ENCODE measurements at regions not wholly inside any gene's neighbourhood (a gene's known extent, or its start where the extent isn't known, plus 50 kb on each side); places are given as distances from the start of the nearest gene placed in this dataset.

DNA sequence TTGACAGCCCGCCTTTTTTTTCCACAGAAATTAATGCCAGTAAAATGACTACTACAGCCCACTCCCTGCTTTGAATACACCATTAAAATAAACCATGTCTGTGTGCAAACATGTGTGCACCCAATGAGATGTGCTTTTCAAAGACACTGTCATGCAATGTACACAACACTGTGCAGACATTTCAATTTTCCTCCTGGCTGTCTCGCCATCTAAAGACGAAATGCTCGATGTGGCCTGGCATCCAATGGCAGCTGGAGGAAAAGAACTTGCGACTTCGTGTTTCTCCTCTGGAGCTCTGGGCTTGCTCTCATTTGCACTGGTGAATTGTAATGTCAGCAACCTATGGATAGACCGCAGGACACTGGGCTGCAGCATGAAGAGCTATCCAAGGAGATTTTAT, 147.0 kb upstream of the NAV2 start:
- CTCF ChIA-PET: interaction anchor here (1.1 to 4.0 kb wide), 2 partner anchors 177 to 337 kb away, joined by 4 to 37 read pairs; no protein-coding TSS in a partner anchor
- H3K36me3 Mint-ChIP-seq (ENCODE audit: low read depth): no peaks in the 10 kb centered on the region
- H3K27ac Mint-ChIP-seq: no peak overlapping the region
- H3K4me3 Mint-ChIP-seq: no peak overlapping the region
- DNase-seq (no peak), ATAC-seq (no peak)
- no peaks in the 10 kb centered on the region for H3K4me1 Mint-ChIP-seq (ENCODE audit: low read depth)
- POLR2A ChIA-PET: no interaction called here
- H3K27me3 Mint-ChIP-seq (ENCODE audit: low read depth): peaks cover 6% of the 10 kb centered on the region
- no peaks in the 10 kb centered on the region for H3K9me3 Mint-ChIP-seq (ENCODE audit: insufficient read depth)

DNA sequence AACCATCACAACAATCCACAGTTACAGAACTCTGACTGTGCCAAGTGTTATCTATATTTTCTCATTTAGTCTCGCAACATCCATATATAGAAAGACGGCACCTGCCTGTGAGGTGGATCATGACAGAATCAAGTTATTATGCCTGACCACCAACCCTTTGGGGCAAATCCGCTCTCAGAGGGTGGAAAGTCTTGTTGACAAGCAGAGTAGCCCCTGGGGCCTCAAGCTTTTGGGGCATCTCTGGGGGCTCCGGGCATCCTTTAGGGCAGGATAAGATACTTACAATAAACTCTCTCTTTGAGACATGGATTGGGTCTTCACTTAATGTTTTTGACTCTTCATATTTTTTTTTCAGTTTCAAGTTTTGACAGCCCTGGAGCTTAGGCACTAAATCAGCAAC, 150.5 kb upstream of the NAV2 start:
- ATAC-seq (no peak), DNase-seq (no peak)
- H3K27me3 Mint-ChIP-seq (ENCODE audit: low read depth): peaks cover 3% of the 10 kb centered on the region
- ChIA-PET POLR2A (no interaction called here), CTCF (interaction anchor here (0.6 to 4.0 kb wide), 4 partner anchors 110 to 492 kb away, joined by 3 to 37 read pairs (median 6); no protein-coding TSS in a partner anchor)
- H3K27ac Mint-ChIP-seq: no peak overlapping the region
- H3K4me1 Mint-ChIP-seq (ENCODE audit: low read depth): no peaks in the 10 kb centered on the region
- H3K36me3 Mint-ChIP-seq (ENCODE audit: low read depth): no peaks in the 10 kb centered on the region
- H3K9me3 Mint-ChIP-seq (ENCODE audit: insufficient read depth): no peaks in the 10 kb centered on the region
- H3K4me3 Mint-ChIP-seq: no peak overlapping the region

DNA sequence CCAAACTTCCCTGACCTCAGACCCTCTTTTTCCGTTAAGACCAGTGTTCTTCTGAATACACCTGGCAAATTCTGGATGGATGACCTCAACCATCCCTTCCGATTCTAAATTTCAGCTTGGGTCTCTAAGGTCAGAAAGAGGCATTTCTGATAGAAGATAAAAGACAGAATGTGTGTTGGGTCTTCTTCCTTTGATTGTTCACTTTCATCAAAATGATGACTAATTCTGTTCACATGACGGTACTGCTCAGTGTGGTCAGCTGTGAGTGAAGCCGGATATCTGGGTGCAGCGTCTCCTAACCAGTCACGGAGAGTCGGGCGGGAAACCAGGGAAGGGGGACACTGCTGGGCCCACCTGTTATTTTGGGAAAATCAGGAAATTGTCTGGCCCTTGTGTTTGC, 151.6 kb upstream of the NAV2 start:
- Mint-ChIP-seq H3K27me3 (ENCODE audit: low read depth) (peaks cover 5% of the 10 kb centered on the region), H3K4me1 (ENCODE audit: low read depth) (no peaks in the 10 kb centered on the region), H3K4me3 (no peak overlapping the region)

DNA sequence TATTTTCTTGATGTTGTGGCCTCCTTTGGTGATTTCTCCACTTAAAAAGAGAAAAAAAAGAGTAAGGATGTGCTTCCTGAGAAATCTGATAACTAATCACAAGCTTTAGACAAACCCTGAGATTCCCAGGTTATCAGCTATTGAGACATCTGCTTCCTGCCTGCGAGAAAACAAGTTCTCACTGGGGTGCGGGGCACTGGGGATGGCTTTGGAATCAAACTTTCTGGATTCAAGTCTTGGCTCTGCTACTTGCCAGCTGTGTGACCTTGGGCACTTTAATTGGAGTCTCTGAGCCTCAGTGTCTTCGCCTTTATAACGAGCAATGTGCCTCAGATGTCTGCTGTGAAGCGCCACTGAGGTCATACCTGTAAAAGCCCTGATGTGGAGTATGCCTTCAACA, 152.5 kb upstream of the NAV2 start:
- H3K27me3 Mint-ChIP-seq (ENCODE audit: low read depth): peaks cover 6% of the 10 kb centered on the region
- CTCF ChIA-PET: interaction anchor here (0.9 to 2.0 kb wide), 7 partner anchors 24 to 489 kb away, joined by 3 to 11 read pairs (median 6); no protein-coding TSS in a partner anchor
- H3K36me3 Mint-ChIP-seq (ENCODE audit: low read depth): no peaks in the 10 kb centered on the region
- POLR2A ChIA-PET: no interaction called here
- no peaks in the 10 kb centered on the region for H3K4me1 Mint-ChIP-seq (ENCODE audit: low read depth)
- ATAC-seq: no peak
- DNase-seq: no peak
- H3K27ac Mint-ChIP-seq: no peak overlapping the region
- no peak overlapping the region for H3K4me3 Mint-ChIP-seq
- H3K9me3 Mint-ChIP-seq (ENCODE audit: insufficient read depth): no peaks in the 10 kb centered on the region

More for the DNA sequence above, 151.6 kb upstream of the NAV2 start:
- Mint-ChIP-seq H3K36me3 (ENCODE audit: low read depth) (no peaks in the 10 kb centered on the region), H3K9me3 (ENCODE audit: insufficient read depth) (no peaks in the 10 kb centered on the region), H3K27ac (no peak overlapping the region)
- no peak for DNase-seq
- no peak for ATAC-seq
- ChIA-PET CTCF (interaction anchor here (1.0 to 2.0 kb wide), 4 partner anchors 174 to 183 kb away, joined by 6 to 11 read pairs (median 6); no protein-coding TSS in a partner anchor), POLR2A (interaction anchor here (0.6 kb wide), 1 partner anchor 145 kb away, joined by 3 read pairs; no protein-coding TSS in a partner anchor)

- Mint-ChIP-seq H3K27ac (no peak overlapping the region), H3K27me3 (ENCODE audit: low read depth) (peaks cover 6% of the 10 kb centered on the region), H3K9me3 (ENCODE audit: insufficient read depth) (no peaks in the 10 kb centered on the region), H3K4me3 (no peak overlapping the region), H3K36me3 (ENCODE audit: low read depth) (no peaks in the 10 kb centered on the region), H3K4me1 (ENCODE audit: low read depth) (no peaks in the 10 kb centered on the region)
- ChIA-PET CTCF (interaction anchor here (0.9 to 2.0 kb wide), 6 partner anchors 24 to 489 kb away, joined by 3 to 11 read pairs (median 5); no protein-coding TSS in a partner anchor), POLR2A (no interaction called here)
- ATAC-seq (no peak), DNase-seq (no peak)
Measured at GRCh38 chr11:19559746-19560145, 152.9 kb upstream of the NAV2 start.

- no peak overlapping the region for H3K4me3 Mint-ChIP-seq
- POLR2A ChIA-PET: no interaction called here
- no peaks in the 10 kb centered on the region for H3K4me1 Mint-ChIP-seq (ENCODE audit: low read depth)
- no peaks in the 10 kb centered on the region for H3K36me3 Mint-ChIP-seq (ENCODE audit: low read depth)
- H3K27me3 Mint-ChIP-seq (ENCODE audit: low read depth): peaks cover 6% of the 10 kb centered on the region
- ATAC-seq (no peak), DNase-seq (no peak)
- no peak overlapping the region for H3K27ac Mint-ChIP-seq
- CTCF ChIA-PET: interaction anchor here (0.8 to 1.2 kb wide), 2 partner anchors 242 to 343 kb away, joined by 3 to 5 read pairs; no protein-coding TSS in a partner anchor
- H3K9me3 Mint-ChIP-seq (ENCODE audit: insufficient read depth): no peaks in the 10 kb centered on the region
Measured at GRCh38 chr11:19558189-19558986, 154.2 kb upstream of the NAV2 start.

GRCh38 chr11:19557720-19558140, 154.9 kb upstream of the NAV2 start:
- no peak for ATAC-seq
- Mint-ChIP-seq H3K4me3 (no peak overlapping the region), H3K36me3 (ENCODE audit: low read depth) (no peaks in the 10 kb centered on the region), H3K4me1 (ENCODE audit: low read depth) (no peaks in the 10 kb centered on the region), H3K27me3 (ENCODE audit: low read depth) (peaks cover 4% of the 10 kb centered on the region), H3K27ac (no peak overlapping the region), H3K9me3 (ENCODE audit: insufficient read depth) (no peaks in the 10 kb centered on the region)
- ChIA-PET POLR2A (no interaction called here), CTCF (interaction anchor here (0.7 to 1.6 kb wide), 8 partner anchors 15 to 346 kb away, joined by 3 to 8 read pairs (median 4); no protein-coding TSS in a partner anchor)
- DNase-seq: peak; percentile 76

DNA sequence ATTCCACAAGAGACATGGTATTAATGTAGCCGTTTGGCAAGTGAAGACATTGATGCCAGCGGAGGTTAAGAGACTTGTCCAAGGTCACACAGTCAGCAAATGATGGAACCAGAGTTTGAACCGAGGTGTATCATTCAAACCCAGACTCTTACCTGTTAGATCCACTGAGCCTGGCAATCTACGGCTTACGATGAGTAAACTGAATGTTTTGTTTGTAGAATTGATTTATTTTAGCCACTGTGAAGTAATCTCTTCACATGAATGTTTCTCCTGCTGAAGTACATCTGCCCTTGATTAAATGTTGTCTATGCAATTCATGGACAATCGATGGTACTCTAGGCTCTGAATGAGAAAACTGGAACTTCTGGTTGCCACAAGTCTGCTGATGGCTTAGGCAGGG, 155.5 kb upstream of the NAV2 start:
- Mint-ChIP-seq H3K9me3 (ENCODE audit: insufficient read depth) (no peaks in the 10 kb centered on the region), H3K4me1 (ENCODE audit: low read depth) (no peaks in the 10 kb centered on the region), H3K36me3 (ENCODE audit: low read depth) (no peaks in the 10 kb centered on the region), H3K27ac (no peak overlapping the region), H3K4me3 (no peak overlapping the region), H3K27me3 (ENCODE audit: low read depth) (peaks cover 4% of the 10 kb centered on the region)
- ChIA-PET CTCF (interaction anchor here (0.7 to 1.6 kb wide), 8 partner anchors 15 to 346 kb away, joined by 3 to 8 read pairs (median 4); no protein-coding TSS in a partner anchor), POLR2A (no interaction called here)
- ATAC-seq (no peak), DNase-seq (no peak)

- Mint-ChIP-seq H3K27ac (no peak overlapping the region), H3K27me3 (ENCODE audit: low read depth) (peaks cover 3% of the 10 kb centered on the region), H3K4me1 (ENCODE audit: low read depth) (no peaks in the 10 kb centered on the region), H3K36me3 (ENCODE audit: low read depth) (no peaks in the 10 kb centered on the region), H3K4me3 (no peak overlapping the region), H3K9me3 (ENCODE audit: insufficient read depth) (no peaks in the 10 kb centered on the region)
- DNase-seq (no peak), ATAC-seq (no peak)
- ChIA-PET CTCF (interaction anchor here (3.2 to 3.3 kb wide), 2 partner anchors 296 to 485 kb away, joined by 15 to 16 read pairs; no protein-coding TSS in a partner anchor), POLR2A (no interaction called here)
Measured at GRCh38 chr11:19555266-19555665, 157.4 kb upstream of the NAV2 start.

- Mint-ChIP-seq H3K9me3 (ENCODE audit: insufficient read depth) (no peaks in the 10 kb centered on the region), H3K4me3 (no peak overlapping the region), H3K27me3 (ENCODE audit: low read depth) (peaks cover 2% of the 10 kb centered on the region), H3K36me3 (ENCODE audit: low read depth) (no peaks in the 10 kb centered on the region), H3K27ac (no peak overlapping the region), H3K4me1 (ENCODE audit: low read depth) (no peaks in the 10 kb centered on the region)
- peak; percentile 76 for ATAC-seq
- POLR2A ChIA-PET: no interaction called here
- DNase-seq: peak; percentile 76
- CTCF ChIA-PET: interaction anchor here (0.7 to 3.3 kb wide), 11 partner anchors 9 to 486 kb away, joined by 3 to 16 read pairs (median 3); no protein-coding TSS in a partner anchor
Measured at GRCh38 chr11:19553683-19554333, 158.8 kb upstream of the NAV2 start.

GRCh38 chr11:19552656-19553260, 159.9 kb upstream of the NAV2 start:
- ChIA-PET CTCF (interaction anchor here (0.6 to 3.3 kb wide), 7 partner anchors 10 to 482 kb away, joined by 3 to 16 read pairs (median 5); no protein-coding TSS in a partner anchor), POLR2A (no interaction called here)
- no peak overlapping the region for H3K27ac Mint-ChIP-seq
- no peak for DNase-seq
- ATAC-seq: no peak
- H3K36me3 Mint-ChIP-seq (ENCODE audit: low read depth): no peaks in the 10 kb centered on the region
- H3K4me3 Mint-ChIP-seq: no peak overlapping the region
- H3K9me3 Mint-ChIP-seq (ENCODE audit: insufficient read depth): no peaks in the 10 kb centered on the region
- H3K4me1 Mint-ChIP-seq (ENCODE audit: low read depth): no peaks in the 10 kb centered on the region
- peaks cover 2% of the 10 kb centered on the region for H3K27me3 Mint-ChIP-seq (ENCODE audit: low read depth)
